Calu3 (cell line): ENCODE measurements at regions not wholly inside any gene's neighbourhood (a gene's known extent, or its start where the extent isn't known, plus 50 kb on each side); places are given as distances from the start of the nearest gene placed in this dataset.
"Not testable (repeated sequence)": the region's sequence is repeated elsewhere in the genome, so short reads cannot be mapped to it uniquely, and the experiment has no call there.

Experiments
- BruUV-seq: library from RNA; stranded (reverse); fragments of 400-500 nt; replicated peaks from 2 replicates; lab custom pipeline; 2021; lab: Mats Ljungman, UMichigan
- CTCF ChIA-PET: fragments of 300-600 bp; sonication (Branson Sonifier 250); formaldehyde crosslinking; loops from one replicate; lab custom pipeline; 2022; ENCODE audit warnings: antibody characterized with exemption; lab: Charles Lee
- DNase-seq: peaks from one replicate; pipeline ENCODE4 v3.0.0; 2022
- H3K27ac Mint-ChIP-seq: one replicate; pipeline ENCODE4 v1.8.0; 2022; ENCODE audit warnings: mixed read lengths; ENCODE audit not compliant: unreplicated experiment
- H3K27me3 Mint-ChIP-seq: one replicate; pipeline ENCODE4 v1.8.0; 2022; ENCODE audit warnings: mixed read lengths; ENCODE audit not compliant: unreplicated experiment
- H3K36me3 Mint-ChIP-seq: one replicate; pipeline ENCODE4 v1.8.0; 2022; ENCODE audit warnings: mild to moderate bottlenecking, moderate library complexity, mixed read lengths; ENCODE audit not compliant: insufficient read depth, unreplicated experiment
- H3K4me1 Mint-ChIP-seq: one replicate; pipeline ENCODE4 v1.8.0; 2022; ENCODE audit warnings: mild to moderate bottlenecking, low read depth, mixed read lengths; ENCODE audit not compliant: unreplicated experiment
- H3K4me3 Mint-ChIP-seq: one replicate; pipeline ENCODE4 v1.8.0; 2022; ENCODE audit warnings: mild to moderate bottlenecking, low read depth, moderate library complexity, mixed read lengths; ENCODE audit not compliant: unreplicated experiment
- H3K9me3 Mint-ChIP-seq: one replicate; pipeline ENCODE4 v1.8.0; 2022; ENCODE audit warnings: low read depth, mixed read lengths; ENCODE audit not compliant: unreplicated experiment
- CTCF ChIP-seq: fragments of 200-600 bp; IDR thresholded peaks from one replicate; pipeline ENCODE4 v1.8.0; 2022; ENCODE audit warnings: antibody characterized with exemption; ENCODE audit not compliant: unreplicated experiment
- intact Hi-C: fragments of 100-400 bp; cut with micrococcal nuclease; formaldehyde crosslinking; loops from one replicate; pipeline ENCODE4 v1.10.0; 2022; ENCODE audit not compliant: unreplicated experiment

- no peak overlapping the region for H3K4me3 Mint-ChIP-seq
- no peaks in the 10 kb centered on the region for H3K36me3 Mint-ChIP-seq
- CTCF ChIA-PET = no interaction called here
- H3K9me3 Mint-ChIP-seq = no peaks in the 10 kb centered on the region
- no TSS peak for BruUV-seq
- intact Hi-C loops = no loop called here
- TF ChIP-seq CTCF = no peak
- H3K27me3 Mint-ChIP-seq = no peaks in the 10 kb centered on the region
- H3K27ac Mint-ChIP-seq = no peak overlapping the region
- no peak for DNase-seq
- no peaks in the 10 kb centered on the region for H3K4me1 Mint-ChIP-seq
Measured at GRCh38 chr6:169101036-169101805, 152.4 kb downstream of the THBS2 start.

GRCh38 chr6:169099411-169100202, 154.0 kb downstream of the THBS2 start:
- DNase-seq = no peak
- CTCF ChIA-PET = no interaction called here
- Mint-ChIP-seq H3K4me3 (no peak overlapping the region), H3K27ac (no peak overlapping the region), H3K4me1 (no peaks in the 10 kb centered on the region), H3K27me3 (no peaks in the 10 kb centered on the region), H3K9me3 (peaks cover 3% of the 10 kb centered on the region), H3K36me3 (no peaks in the 10 kb centered on the region)
- no TSS peak for BruUV-seq
- TF ChIP-seq CTCF = no peak
- intact Hi-C loops = no loop called here

- H3K4me3 Mint-ChIP-seq, BruUV-seq, H3K4me1 Mint-ChIP-seq, intact Hi-C loops, H3K36me3 Mint-ChIP-seq, H3K27ac Mint-ChIP-seq, CTCF ChIA-PET, H3K9me3 Mint-ChIP-seq, DNase-seq, H3K27me3 Mint-ChIP-seq: not testable (repeated sequence)
Measured at GRCh38 chr6:169098651-169099050, 155.0 kb downstream of the THBS2 start.

- H3K27me3 Mint-ChIP-seq = no peaks in the 10 kb centered on the region
- no TSS peak for BruUV-seq
Measured at GRCh38 chr6:169098116-169098515, 155.5 kb downstream of the THBS2 start.

More at GRCh38 chr6:169098116-169098515, 155.5 kb downstream of the THBS2 start:
- TF ChIP-seq CTCF = no peak
- CTCF ChIA-PET = no interaction called here
- intact Hi-C loops = no loop called here
- no peak overlapping the region for H3K27ac Mint-ChIP-seq
- H3K4me1 Mint-ChIP-seq = no peaks in the 10 kb centered on the region
- peaks cover 3% of the 10 kb centered on the region for H3K9me3 Mint-ChIP-seq
- no peaks in the 10 kb centered on the region for H3K36me3 Mint-ChIP-seq
- H3K4me3 Mint-ChIP-seq = no peak overlapping the region
- DNase-seq = no peak
